ENCODE measurements at regions not wholly inside any gene's neighbourhood (a gene's known extent, or its start where the extent isn't known, plus 50 kb on each side); places are given as distances from the start of the nearest gene placed in this dataset.

- POLR2A ChIA-PET = interaction anchor here (0.6 kb wide), 1 partner anchor 9 kb away, joined by 3 read pairs; no protein-coding TSS in a partner anchor
- CTCF ChIA-PET = no interaction called here
Observed at GRCh38 chr16:65641049-65641761, 519.3 kb upstream of the CDH11 start.

GRCh38 chr16:65634833-65635232 lies 513.0 kb upstream of the CDH11 start:
- POLR2A ChIA-PET = no interaction called here
- CTCF ChIA-PET = no interaction called here

- CTCF ChIA-PET = no interaction called here
Observed at GRCh38 chr16:65634291-65634690, 512.4 kb upstream of the CDH11 start.

GRCh38 chr16:65624666-65625065 lies 502.8 kb upstream of the CDH11 start:
- ChIA-PET POLR2A (no interaction called here), CTCF (no interaction called here)

More at GRCh38 chr16:65634291-65634690, 512.4 kb upstream of the CDH11 start:
- POLR2A ChIA-PET = no interaction called here

GRCh38 chr16:65624229-65624628 lies 502.4 kb upstream of the CDH11 start:
- POLR2A ChIA-PET = no interaction called here
- CTCF ChIA-PET = no interaction called here

GRCh38 chr16:65622871-65623270 lies 501.0 kb upstream of the CDH11 start:
- POLR2A ChIA-PET = no interaction called here
- CTCF ChIA-PET = no interaction called here

- ChIA-PET POLR2A (no interaction called here), CTCF (no interaction called here)
Observed at GRCh38 chr16:65622151-65622550, 500.3 kb upstream of the CDH11 start.

- POLR2A ChIA-PET = no interaction called here
Observed at GRCh38 chr16:65621640-65622039, 499.8 kb upstream of the CDH11 start.

GRCh38 chr16:65619606-65620005 lies 497.7 kb upstream of the CDH11 start:
- CTCF ChIA-PET = no interaction called here

More at GRCh38 chr16:65621640-65622039, 499.8 kb upstream of the CDH11 start:
- CTCF ChIA-PET = no interaction called here

GRCh38 chr16:65618931-65619330 lies 497.1 kb upstream of the CDH11 start:
- ChIA-PET POLR2A (no interaction called here), CTCF (no interaction called here)

More at GRCh38 chr16:65619606-65620005, 497.7 kb upstream of the CDH11 start:
- POLR2A ChIA-PET = no interaction called here

- CTCF ChIA-PET = interaction anchor here (1.2 kb wide), 1 partner anchor 9 kb away, joined by 3 read pairs; no protein-coding TSS in a partner anchor
- POLR2A ChIA-PET = no interaction called here
Observed at GRCh38 chr16:65618333-65618732, 496.5 kb upstream of the CDH11 start.

- CTCF ChIA-PET = interaction anchor here (1.2 kb wide), 1 partner anchor 8 kb away, joined by 3 read pairs; no protein-coding TSS in a partner anchor
Observed at GRCh38 chr16:65617421-65617820, 495.6 kb upstream of the CDH11 start.

GRCh38 chr16:65608455-65608854 lies 486.6 kb upstream of the CDH11 start:
- POLR2A ChIA-PET = no interaction called here
- CTCF ChIA-PET = interaction anchor here (0.9 kb wide), 1 partner anchor 10 kb away, joined by 3 read pairs; no protein-coding TSS in a partner anchor

More at GRCh38 chr16:65617421-65617820, 495.6 kb upstream of the CDH11 start:
- POLR2A ChIA-PET = no interaction called here

GRCh38 chr16:65604771-65605170 lies 482.9 kb upstream of the CDH11 start:
- CTCF ChIA-PET = no interaction called here

GRCh38 chr16:65601781-65602180 lies 479.9 kb upstream of the CDH11 start:
- ChIA-PET CTCF (no interaction called here), POLR2A (no interaction called here)

More at GRCh38 chr16:65604771-65605170, 482.9 kb upstream of the CDH11 start:
- POLR2A ChIA-PET = no interaction called here

- ChIA-PET POLR2A (no interaction called here), CTCF (no interaction called here)
Observed at GRCh38 chr16:65600629-65601028, 478.8 kb upstream of the CDH11 start.

GRCh38 chr16:65600046-65600445 lies 478.2 kb upstream of the CDH11 start:
- POLR2A ChIA-PET = no interaction called here
- CTCF ChIA-PET = no interaction called here

GRCh38 chr16:65598621-65599020 lies 476.8 kb upstream of the CDH11 start:
- ChIA-PET CTCF (no interaction called here), POLR2A (no interaction called here)

GRCh38 chr16:65583498-65583897 lies 461.6 kb upstream of the CDH11 start:
- POLR2A ChIA-PET = no interaction called here
- CTCF ChIA-PET = no interaction called here

GRCh38 chr16:65579050-65579449 lies 457.2 kb upstream of the CDH11 start:
- ChIA-PET CTCF (no interaction called here), POLR2A (no interaction called here)

- ChIA-PET CTCF (no interaction called here), POLR2A (no interaction called here)
Observed at GRCh38 chr16:65576631-65577030, 454.8 kb upstream of the CDH11 start.

GRCh38 chr16:65576139-65576538 lies 454.3 kb upstream of the CDH11 start:
- POLR2A ChIA-PET = no interaction called here

More at GRCh38 chr16:65576139-65576538, 454.3 kb upstream of the CDH11 start:
- CTCF ChIA-PET = no interaction called here
